DMS153 treated with DMSO at 0.1 percent for 48 hours (cell line): ENCODE measurements at regions not wholly inside any gene's neighbourhood (a gene's known extent, or its start where the extent isn't known, plus 50 kb on each side); places are given as distances from the start of the nearest gene placed in this dataset.

Experiments
- DNase-seq: peaks from one replicate; lab custom pipeline; 2025; ENCODE audit not compliant: unreplicated experiment; lab: John Stamatoyannopoulos, UW

GRCh38 chr14:101347893-101348777 is 213.2 kb upstream of the DIO3 start:
- DNase-seq: no peak

GRCh38 chr14:101349108-101349507 is 212.2 kb upstream of the DIO3 start:
- no peak for DNase-seq

GRCh38 chr14:101350021-101350420 is 211.3 kb upstream of the DIO3 start:
- no peak for DNase-seq

DNA sequence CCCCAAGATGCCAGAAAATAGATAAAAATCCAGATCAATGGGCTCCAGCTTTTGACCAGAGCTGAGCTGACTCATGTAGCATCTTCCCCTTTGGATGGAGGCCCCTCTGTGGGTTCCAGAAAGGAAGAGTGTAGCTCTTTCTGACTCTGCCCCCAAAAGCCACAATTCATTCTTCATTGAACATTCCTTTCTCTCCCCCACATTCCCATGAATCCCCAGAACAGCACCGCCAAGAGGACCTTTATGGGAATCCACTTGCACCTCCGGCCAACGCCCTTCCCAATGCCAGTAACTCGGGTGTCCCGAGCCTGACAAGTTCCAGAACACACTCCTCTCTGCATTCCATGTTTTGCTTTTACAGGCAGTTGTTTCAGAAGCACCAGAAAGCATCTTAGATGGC is 210.6 kb upstream of the DIO3 start:
- DNase-seq: no peak

DNA sequence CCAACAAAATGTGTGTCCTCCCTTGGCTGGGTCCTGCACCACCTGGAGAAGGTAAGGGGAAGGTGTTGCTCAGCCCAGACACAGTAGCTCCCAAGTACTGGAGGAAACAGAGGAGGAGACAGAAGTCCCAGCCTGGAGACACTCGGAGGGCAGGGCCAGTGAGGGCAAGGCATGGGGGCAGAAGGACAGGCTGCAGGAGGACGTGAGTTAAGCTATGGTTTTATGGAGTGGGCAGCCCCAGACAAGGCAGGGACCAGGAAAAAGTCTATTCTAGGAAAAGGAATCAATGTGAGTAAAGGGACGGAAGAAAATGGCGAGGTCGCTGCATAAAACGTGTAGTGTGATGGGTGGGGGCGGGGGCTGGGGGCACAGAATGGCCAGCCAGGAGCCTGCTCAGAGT is 210.1 kb upstream of the DIO3 start:
- no peak for DNase-seq

DNA sequence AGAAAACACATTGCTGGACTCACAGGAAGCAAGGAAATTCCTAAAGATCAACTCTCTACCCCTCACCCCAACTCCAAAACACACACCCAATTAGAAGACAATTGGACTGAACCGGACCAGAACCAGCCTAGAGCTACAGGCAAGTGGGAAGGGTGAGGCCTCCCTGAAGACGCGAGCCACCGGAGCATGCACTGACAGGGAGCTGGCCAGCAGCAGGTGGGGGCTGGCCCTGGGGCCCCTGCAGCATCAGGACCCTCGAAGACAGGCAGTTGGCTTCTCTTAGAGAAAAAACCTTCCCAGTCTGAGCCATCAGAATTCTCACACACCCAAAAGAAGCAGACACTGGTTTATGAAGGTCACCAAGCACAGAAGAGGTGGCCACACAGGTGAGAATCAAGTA is 209.5 kb upstream of the DIO3 start:
- DNase-seq: no peak

DNA sequence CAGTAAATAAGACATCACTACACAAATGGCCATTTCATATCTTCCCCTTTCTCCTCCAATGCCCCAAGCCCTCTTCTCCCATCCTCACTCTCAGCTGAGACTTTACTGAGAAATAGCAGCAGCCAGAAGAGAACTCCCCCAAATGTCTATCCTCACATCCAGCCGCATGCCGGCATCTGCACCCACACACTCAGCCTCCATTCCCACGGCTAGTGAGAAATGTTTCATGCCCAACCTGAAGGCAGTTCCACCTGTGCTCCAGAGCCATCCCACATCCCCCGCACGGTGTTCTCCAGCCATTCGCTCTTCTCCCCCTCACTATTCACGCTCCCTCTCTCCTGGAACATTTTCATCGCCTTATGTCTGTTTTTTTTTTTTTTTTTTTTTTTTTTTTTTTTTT is 208.7 kb upstream of the DIO3 start:
- no peak for DNase-seq

DNA sequence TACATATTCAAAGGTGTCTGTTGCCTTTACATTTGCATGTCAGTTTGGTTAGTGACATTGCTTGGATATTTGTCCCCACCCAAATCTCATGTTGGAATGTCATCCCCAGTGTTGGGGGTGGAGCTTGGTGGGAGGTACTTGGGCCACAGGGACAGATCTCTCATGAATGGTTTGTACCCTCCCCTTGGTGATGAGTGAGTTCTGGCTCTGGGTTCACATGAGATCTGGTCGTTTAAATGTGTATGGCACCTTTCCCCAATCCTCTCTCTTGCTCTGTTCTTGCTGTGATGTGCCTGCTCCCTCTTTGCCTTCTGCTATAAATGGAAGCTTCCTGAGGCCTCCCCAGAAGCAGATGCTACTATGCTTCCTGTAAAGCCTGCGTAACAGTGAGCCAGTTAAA is 207.9 kb upstream of the DIO3 start:
- DNase-seq: no peak

DNA sequence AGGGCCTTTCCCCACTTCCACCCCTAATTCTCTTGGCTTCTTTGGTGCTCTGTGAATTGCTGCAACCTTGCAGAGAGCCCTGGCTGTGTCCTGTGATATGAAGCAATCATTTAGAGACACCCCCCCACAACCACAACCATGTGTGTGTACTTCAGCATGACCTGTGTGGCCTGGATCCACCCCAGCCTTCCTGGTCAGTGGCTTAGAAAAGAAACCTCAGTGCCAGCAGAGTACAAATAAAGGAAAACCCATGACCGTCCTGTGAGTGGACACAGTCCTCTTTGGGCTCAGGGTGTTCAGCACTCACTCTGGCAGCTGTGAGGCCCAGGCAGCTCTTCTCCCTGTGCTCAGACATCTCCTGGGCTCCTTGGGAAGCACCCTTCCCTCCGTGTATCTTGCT is 206.6 kb upstream of the DIO3 start:
- no peak for DNase-seq

- DNase-seq: no peak
Observed at GRCh38 chr14:101355284-101355683, 206.0 kb upstream of the DIO3 start.

DNA sequence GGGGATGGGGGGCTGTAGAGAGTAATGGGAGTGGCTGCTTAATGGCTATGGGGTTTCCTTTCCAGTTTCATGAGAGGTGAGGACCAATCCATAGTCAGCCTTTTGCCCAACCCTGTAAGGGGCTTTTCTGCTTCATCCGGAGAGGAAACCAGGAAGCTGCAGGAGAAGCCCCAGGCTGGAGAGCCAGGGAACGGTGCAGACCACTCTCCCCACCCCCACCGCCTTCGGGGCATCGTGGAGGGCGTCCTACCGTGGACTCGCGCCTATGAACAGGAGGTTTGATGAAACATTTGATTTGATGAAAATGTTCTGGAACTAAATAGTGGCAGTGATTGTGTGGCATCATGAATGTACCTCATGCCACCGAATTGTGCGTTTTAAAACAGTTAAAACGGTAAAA is 204.3 kb upstream of the DIO3 start:
- no peak for DNase-seq

DNA sequence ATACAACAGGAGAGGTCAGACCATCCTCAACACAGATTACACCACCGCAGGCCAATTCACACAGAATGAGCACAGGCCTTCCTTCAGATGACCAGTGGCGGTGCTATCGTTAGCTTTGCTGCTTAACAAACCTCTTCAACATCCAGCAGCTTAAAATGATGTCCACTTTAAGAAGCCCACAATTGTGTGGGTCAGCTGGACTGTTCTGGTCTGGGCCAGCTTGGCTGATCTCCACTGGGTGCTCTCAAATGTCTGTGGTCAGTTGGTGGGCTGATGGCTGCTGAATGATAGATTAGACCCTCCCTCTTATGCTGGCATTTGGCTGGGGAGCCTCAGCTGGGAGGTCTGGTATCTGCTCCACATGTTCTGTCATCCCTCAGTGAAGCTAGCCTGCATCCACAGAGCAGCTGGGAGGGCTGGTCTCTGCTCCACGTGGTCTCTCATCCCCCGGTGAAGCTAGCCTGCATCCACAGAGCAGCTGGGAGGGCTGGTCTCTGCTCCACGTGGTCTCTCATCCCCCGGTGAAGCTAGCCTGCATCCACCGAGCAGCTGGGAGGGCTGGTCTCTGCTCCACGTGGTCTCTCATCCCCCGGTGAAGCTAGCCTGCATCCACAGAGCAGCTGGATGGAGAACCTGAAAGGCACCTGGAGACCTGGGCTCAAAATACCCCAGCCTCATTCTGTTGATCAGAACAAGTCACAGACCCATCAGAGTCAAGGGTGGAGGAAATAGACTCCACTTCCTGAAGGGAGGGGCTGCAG is 203.6 kb upstream of the DIO3 start:
- no peak for DNase-seq

DNA sequence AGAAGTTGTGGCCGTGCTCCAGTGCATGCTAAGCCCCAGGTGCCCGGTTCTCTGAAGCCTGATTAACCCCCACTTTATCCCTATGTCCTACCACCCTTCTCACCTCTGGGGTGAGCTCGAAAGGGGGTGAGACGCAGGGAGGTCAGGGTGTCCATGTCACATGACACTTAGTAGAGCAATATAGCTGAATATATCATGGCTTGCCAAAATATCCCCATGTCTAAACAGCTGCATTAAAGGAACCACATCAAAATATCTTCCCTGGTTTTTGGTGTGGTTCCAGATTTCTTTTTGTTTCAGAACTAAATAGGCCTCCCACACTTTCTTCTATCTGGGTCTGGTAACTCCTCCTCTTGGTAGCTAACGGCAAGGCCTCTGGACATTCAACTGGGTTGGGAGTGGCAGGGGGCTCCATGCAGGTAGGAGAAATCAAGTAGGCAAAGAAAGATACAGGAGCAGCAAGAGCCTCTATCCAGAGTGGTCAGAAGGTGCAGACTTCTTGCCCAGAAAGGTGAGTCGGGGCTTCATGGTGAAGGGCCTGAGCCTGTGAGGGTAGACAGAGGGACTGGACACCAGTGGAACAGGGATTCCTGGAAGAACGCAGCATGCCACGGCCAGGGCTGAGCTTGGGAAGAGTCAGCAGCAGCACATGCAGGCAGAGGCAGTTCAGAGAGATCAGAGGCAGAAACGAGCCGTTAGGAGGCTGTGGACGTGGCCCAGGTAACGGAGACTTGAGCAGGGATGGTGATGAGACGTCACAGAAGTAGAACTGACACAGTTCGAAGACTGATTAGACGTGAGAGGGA is 202.8 kb upstream of the DIO3 start:
- no peak for DNase-seq

DNA sequence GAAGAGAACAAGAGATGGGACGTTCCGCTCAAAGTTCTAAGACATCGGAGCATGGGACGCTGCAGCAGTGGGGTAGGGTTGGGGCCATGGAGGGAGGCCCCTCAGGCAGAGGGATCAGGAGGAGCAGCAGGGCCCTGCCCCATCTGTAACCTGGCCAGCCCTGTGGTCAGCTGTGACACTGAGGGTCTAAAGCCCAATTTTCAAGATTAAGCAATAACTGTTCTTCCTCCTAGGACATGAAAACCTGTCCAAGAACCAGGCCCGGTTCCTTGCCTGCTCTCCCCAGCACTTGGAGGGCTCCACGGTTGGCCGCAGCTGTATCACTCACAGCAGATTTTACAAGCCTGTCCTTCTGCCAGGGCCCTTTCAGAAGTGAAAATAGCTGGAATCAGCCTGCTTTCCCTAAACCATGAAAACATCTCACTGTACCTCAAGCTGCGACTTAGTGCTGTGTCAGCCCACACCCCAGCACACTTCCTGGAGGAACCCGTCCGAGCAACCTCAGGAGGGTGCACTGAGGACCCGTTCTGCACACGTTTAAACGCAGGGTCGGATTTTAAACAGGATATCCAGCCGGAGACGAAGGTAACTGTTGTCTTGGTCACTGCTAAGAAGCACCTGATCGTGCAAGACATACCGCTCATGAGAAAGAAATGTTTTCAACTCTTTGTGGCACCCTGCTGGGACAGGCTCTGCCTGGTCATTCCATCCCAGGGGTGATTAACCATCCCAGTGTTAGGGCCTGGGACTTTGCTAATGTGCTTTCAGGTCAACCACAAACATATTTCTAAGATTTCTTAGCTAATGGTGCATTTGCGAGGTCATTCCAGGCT is 201.9 kb upstream of the DIO3 start:
- no peak for DNase-seq

GRCh38 chr14:101360054-101360911 is 201.0 kb upstream of the DIO3 start:
- no peak for DNase-seq

GRCh38 chr14:101361044-101361443 is 200.3 kb upstream of the DIO3 start:
- no peak for DNase-seq

GRCh38 chr14:101361451-101362433 is 199.6 kb upstream of the DIO3 start:
- DNase-seq: no peak

DNA sequence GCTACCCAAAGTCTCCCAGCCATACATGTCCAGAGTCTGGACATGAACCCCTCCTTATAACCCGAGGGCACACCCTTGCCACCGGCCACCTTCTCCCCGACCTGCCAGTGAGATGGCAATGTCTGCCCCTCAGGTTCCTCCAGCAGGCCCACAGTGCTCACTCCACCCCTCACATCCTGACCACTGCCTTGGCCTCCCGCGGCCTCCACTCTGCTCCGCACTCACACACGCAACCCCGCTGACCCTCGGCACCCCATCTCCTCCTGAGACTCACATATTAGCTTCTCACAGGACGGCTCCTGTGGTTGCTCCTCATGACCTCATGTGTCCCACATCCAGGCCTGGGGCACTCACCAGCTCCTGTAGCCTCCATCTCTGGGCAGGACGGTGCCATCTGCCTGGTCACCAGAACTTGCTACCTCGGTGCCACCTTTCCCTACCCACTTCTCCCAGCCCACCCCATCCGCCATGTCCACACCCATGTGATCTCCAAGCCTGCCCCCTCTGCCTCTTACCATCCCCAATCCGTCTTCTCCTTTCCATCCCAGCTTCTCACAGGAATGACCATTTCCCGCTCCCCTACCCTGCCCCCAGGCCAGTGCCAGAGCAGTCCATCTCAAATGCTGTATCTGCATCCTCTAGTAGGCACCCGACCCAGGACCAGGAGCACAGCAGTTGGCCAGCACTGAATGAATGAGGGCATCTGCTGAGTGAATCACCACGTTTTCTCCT is 198.6 kb upstream of the DIO3 start:
- DNase-seq: no peak
